ENCODE measurements at regions not wholly inside any gene's neighbourhood (a gene's known extent, or its start where the extent isn't known, plus 50 kb on each side); places are given as distances from the start of the nearest gene placed in this dataset.
A peak's percentile ranks its signal among the peaks of the same experiment; 100 is the strongest.
"Not testable (repeated sequence)": the region's sequence is repeated elsewhere in the genome, so short reads cannot be mapped to it uniquely, and the experiment has no call there.

DNA sequence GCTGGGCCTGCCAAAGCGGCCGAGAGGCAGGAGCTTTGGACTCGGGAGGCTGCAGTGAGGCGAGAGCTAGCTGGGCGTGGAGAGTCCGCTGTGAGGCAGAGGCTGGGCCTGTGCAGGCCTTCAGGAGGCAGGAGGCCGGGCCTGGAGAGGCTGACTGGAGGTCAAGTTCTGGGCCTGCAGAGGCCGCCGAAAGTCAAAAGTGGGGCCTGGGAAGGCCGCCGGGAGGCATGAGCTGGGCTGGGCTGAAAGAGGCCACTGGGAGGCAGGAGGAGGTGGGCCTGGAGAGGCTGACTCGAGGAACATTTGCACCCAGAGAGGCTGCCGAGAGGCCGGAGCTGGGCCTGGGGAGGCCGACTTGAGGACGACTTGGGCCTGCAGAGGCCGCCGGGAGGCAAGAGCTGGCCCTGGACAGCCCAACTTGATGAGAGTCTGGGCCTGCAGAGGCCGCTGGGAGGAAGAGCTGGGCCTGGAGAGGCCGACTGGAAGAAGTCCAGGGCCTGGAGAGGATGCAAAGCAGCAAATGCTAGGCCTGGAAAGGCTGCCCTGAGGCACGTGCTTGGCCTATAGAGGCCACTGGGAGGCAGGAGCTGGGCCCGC is 72.7 kb upstream of the COBL start:
- not testable (repeated sequence) for DNase-seq

GRCh38 chr7:51388241-51388640 is 71.6 kb upstream of the COBL start:
- not testable (repeated sequence) for DNase-seq

DNA sequence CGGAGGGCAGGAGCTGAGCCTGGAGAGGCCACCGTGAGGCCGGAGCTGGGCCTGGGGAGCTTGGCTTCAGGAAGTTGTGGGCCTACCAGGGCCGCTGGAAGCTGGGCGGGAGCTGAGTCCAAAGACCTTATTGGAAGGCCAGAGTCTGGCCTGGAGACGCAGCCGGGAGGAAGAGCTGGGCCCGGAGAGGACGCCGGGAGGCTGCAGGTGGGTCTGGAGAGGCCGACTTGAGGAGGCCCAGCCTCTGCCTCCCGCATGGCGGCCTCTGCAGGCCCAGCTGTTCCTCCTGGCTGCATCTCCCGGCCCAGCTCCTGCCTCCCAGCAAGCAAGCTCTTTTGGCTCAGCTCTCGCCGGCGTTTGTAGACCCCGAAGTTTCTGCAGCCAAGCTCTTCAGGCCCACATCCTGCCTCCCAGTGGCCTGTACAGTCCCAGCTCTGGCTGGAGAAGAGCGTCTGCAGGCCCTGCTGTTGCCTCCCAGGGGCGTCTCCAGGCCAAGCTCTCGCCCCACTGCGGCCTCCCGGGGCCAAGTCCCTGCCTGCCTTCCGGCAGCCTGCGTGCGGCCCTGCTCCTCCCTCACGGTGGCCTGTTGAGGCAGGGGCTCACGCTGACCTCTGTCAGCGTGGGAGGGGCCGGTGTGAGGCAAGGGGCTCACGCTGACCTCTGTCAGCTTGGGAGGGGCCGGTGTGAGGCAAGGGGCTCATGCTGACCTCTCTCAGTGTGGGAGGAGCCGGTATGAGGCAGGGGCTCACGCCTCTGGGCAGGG is 70.4 kb upstream of the COBL start:
- not testable (repeated sequence) for DNase-seq

- DNase-seq: not testable (repeated sequence)
These were observed 69.6 kb upstream of the COBL start for GRCh38 chr7:51386184-51386583.

DNA sequence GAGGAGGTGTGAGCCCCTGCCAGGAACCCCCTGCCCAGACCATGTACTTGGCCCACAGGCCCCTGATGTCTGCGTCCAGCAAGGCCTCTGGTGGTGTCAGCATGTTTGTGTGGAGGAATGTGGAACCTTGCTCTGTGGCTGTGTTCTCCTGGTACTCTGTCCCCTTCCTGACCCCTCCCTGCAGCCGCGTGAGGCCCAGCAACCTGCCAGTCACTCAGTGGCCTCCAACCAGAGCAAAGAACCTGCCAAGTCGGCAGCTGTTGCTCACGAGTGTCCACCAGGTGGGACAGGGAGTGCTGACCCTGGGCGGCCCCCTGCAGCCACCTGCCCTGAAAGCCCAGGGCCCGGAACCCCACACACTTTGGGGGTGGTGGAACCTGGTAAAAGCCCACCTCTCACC is 65.6 kb upstream of the COBL start:
- DNase-seq: not testable (repeated sequence)

- no peak for DNase-seq
These were observed 59.9 kb upstream of the COBL start for GRCh38 chr7:51376420-51377092.

GRCh38 chr7:51374936-51375335 is 58.3 kb upstream of the COBL start:
- no peak for DNase-seq

GRCh38 chr7:51373607-51374006 is 57.0 kb upstream of the COBL start:
- not testable (repeated sequence) for DNase-seq

- no peak for DNase-seq
These were observed 53.1 kb upstream of the COBL start for GRCh38 chr7:51369746-51370145.

- not testable (repeated sequence) for DNase-seq
These were observed 52.6 kb upstream of the COBL start for GRCh38 chr7:51369228-51369627.

GRCh38 chr7:51368334-51368733 is 51.7 kb upstream of the COBL start:
- no peak for DNase-seq

DNA sequence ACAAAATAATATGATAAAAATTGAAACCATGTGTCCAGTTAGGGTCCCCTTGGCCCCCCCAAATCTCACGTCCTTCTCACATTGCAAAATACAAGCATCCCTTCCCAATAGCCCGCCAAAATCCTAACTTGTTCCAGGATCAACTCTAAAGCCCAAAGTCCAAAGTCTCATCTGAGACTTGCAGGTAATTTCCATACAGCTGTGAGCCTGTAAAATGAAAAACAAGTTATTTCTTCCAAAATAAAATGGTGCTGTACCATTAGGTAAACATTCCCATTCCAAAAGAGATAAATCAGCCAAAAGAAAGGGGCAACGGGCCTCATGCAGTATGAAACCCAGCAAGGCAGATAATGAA is 51.0 kb upstream of the COBL start:
- no peak for DNase-seq

GRCh38 chr7:51366930-51367613 is 50.5 kb upstream of the COBL start:
- DNase-seq: peak; percentile 12
